HepG2 (cell line): ENCODE measurements at regions not wholly inside any gene's neighbourhood (a gene's known extent, or its start where the extent isn't known, plus 50 kb on each side); places are given as distances from the start of the nearest gene placed in this dataset.

Experiments used
- AHR ChIP-seq: IDR thresholded peaks from 2 replicates; pipeline ENCODE4 v1.6.1; 2018; ENCODE audit warnings: missing genetic modification reagents, missing compliant biosample characterization
- ATF1 ChIP-seq: IDR thresholded peaks from 2 replicates; pipeline ENCODE4 v1.6.1; 2016; ENCODE audit warnings: mild to moderate bottlenecking, control low read depth
- BHLHE40 ChIP-seq: IDR thresholded peaks from 2 replicates; pipeline ENCODE4 v1.6.1; 2011; ENCODE audit warnings: low read length, improper control_type of control experiment
- CHCHD3 ChIP-seq: sonication (generic); formaldehyde crosslinking; IDR thresholded peaks from 2 replicates; pipeline ENCODE4 v1.8.0; 2022; ENCODE audit warnings: mild to moderate bottlenecking, missing genetic modification reagents, moderate library complexity
- HOXD1 ChIP-seq: sonication (generic); formaldehyde crosslinking; IDR thresholded peaks from 2 replicates; pipeline ENCODE4 v1.5.0; 2020; ENCODE audit warnings: missing genetic modification reagents
- MAZ ChIP-seq, 2 experiments: sonication (generic) in 1 of 2; formaldehyde crosslinking in 1 of 2; IDR thresholded peaks; 2 replicates each; pipeline versions ENCODE4 v1.5.0 to v1.6.1; 2012 to 2020; ENCODE audit warnings: low read depth in 2 of 2, mild to moderate bottlenecking in 2 of 2, borderline replicate concordance in 1 of 2, improper control_type of control experiment in 1 of 2, low read length in 1 of 2, missing genetic modification reagents in 1 of 2, moderate library complexity in 1 of 2
- NFE2 ChIP-seq: sonication (generic); formaldehyde crosslinking; IDR thresholded peaks from 2 replicates; pipeline ENCODE4 v1.4.0; 2020; ENCODE audit warnings: missing genetic modification reagents
- PHF8 ChIP-seq: sonication (generic); formaldehyde crosslinking; IDR thresholded peaks from 2 replicates; pipeline ENCODE4 v1.5.0; 2020; ENCODE audit warnings: missing genetic modification reagents
- REL ChIP-seq: sonication (generic); formaldehyde crosslinking; conservative IDR thresholded peaks from 2 replicates; pipeline ENCODE4 v1.8.0; 2022; ENCODE audit warnings: mild to moderate bottlenecking, missing genetic modification reagents, moderate library complexity
- ZNF572 ChIP-seq: sonication (generic); formaldehyde crosslinking; IDR thresholded peaks from 2 replicates; pipeline ENCODE4 v1.5.1; 2020; ENCODE audit warnings: mild to moderate bottlenecking, missing genetic modification reagents
- TF ChIP-seq, protein P1 (sequence below): sonication (generic); formaldehyde crosslinking; IDR thresholded peaks from 2 replicates; pipeline ENCODE4 v1.5.1; 2020; ENCODE audit warnings: mild to moderate bottlenecking, missing genetic modification reagents, moderate library complexity
- TF ChIP-seq, protein P2 (sequence below): sonication (generic); formaldehyde crosslinking; IDR thresholded peaks from 2 replicates; pipeline ENCODE4 v1.4.0; 2020; ENCODE audit warnings: missing genetic modification reagents
- TF ChIP-seq, protein P3 (sequence below): sonication (generic); formaldehyde crosslinking; IDR thresholded peaks from 2 replicates; pipeline ENCODE4 v1.4.0; 2020; ENCODE audit warnings: missing genetic modification reagents, borderline replicate concordance
- TF ChIP-seq, protein P4 (sequence below): sonication (generic); formaldehyde crosslinking; IDR thresholded peaks from 2 replicates; pipeline ENCODE4 v1.5.0; 2020; ENCODE audit warnings: missing genetic modification reagents
- TF ChIP-seq, protein P5 (sequence below): sonication (generic); formaldehyde crosslinking; IDR thresholded peaks from 2 replicates; pipeline ENCODE4 v1.5.0; 2020; ENCODE audit warnings: mild to moderate bottlenecking, low read depth, missing genetic modification reagents, borderline replicate concordance
- TF ChIP-seq, protein P6 (sequence below): IDR thresholded peaks from 2 replicates; pipeline ENCODE4 v1.6.1; 2016; ENCODE audit warnings: mild to moderate bottlenecking
- TF ChIP-seq, protein P7 (sequence below): sonication (generic); formaldehyde crosslinking; IDR thresholded peaks from 2 replicates; pipeline ENCODE4 v1.5.0; 2020; ENCODE audit warnings: missing genetic modification reagents, mild to moderate bottlenecking, borderline replicate concordance

DNA sequence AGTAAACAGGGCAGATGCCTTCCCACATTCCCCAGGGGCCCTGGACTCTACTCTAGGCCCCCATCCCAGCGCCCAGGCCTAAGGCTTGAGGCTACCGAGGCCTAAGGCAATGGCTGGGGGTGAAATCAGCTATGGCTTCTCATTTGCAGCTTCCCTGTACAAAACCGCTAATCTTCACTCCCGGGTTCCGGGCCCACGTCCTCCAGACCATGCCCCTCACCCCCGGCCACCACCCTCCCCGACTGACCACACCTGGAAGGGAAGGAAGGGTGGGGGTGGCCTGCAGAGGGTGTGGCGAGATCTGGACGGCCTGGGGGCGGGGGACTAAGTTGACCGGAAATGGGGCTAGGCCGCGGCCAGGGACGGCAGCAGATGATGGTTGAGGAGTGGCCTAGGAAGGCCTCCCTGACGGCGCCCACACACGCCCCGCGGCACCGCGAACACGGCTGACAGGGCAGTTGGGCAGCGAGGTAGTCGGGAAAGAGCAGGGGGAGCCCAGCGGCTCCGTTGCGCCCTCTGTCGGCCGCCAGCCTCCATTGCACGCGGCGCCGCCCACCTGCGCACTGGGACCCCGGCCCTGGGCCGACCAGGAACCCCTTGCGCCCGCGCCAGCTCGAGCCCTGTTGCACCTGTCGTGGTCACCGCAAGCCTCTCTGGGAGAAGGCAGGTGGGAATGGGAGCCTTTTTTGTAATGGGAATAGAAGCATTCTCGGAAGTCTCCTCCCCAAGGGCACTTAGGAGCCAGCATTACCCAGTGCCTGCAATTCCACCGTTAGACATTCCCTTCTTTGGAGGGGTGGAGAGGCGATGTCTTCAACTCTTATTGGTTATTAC, 95.9 kb upstream of the CALM2 start (continued):
- TF ChIP-seq, protein P1, sequence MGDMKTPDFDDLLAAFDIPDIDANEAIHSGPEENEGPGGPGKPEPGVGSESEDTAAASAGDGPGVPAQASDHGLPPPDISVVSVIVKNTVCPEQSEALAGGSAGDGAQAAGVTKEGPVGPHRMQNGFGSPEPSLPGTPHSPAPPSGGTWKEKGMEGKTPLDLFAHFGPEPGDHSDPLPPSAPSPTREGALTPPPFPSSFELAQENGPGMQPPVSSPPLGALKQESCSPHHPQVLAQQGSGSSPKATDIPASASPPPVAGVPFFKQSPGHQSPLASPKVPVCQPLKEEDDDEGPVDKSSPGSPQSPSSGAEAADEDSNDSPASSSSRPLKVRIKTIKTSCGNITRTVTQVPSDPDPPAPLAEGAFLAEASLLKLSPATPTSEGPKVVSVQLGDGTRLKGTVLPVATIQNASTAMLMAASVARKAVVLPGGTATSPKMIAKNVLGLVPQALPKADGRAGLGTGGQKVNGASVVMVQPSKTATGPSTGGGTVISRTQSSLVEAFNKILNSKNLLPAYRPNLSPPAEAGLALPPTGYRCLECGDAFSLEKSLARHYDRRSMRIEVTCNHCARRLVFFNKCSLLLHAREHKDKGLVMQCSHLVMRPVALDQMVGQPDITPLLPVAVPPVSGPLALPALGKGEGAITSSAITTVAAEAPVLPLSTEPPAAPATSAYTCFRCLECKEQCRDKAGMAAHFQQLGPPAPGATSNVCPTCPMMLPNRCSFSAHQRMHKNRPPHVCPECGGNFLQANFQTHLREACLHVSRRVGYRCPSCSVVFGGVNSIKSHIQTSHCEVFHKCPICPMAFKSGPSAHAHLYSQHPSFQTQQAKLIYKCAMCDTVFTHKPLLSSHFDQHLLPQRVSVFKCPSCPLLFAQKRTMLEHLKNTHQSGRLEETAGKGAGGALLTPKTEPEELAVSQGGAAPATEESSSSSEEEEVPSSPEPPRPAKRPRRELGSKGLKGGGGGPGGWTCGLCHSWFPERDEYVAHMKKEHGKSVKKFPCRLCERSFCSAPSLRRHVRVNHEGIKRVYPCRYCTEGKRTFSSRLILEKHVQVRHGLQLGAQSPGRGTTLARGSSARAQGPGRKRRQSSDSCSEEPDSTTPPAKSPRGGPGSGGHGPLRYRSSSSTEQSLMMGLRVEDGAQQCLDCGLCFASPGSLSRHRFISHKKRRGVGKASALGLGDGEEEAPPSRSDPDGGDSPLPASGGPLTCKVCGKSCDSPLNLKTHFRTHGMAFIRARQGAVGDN (CRISPR knock-in tag), result peak; percentile 95
- TF ChIP-seq, protein P2, sequence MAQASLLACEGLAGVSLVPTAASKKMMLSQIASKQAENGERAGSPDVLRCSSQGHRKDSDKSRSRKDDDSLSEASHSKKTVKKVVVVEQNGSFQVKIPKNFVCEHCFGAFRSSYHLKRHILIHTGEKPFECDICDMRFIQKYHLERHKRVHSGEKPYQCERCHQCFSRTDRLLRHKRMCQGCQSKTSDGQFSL (CRISPR knock-in tag), result peak; percentile 43; the same call in 1 of the 2 replicates
- TF ChIP-seq HOXD1 (no peak), PHF8 (CRISPR knock-in tag) (peak; percentile 78), REL (CRISPR knock-in tag) (no peak), AHR (peak; percentile 40; the same call in 1 of the 2 replicates), ATF1 (CRISPR knock-in tag) (no peak), MAZ (IDR thresholded peaks at IDR 0.05; ENCODE audit: borderline replicate concordance, low read depth, low read length) (peak; percentile 31; the same call in 1 of the 2 replicates), MAZ (CRISPR knock-in tag; IDR thresholded peaks at IDR 0.05; ENCODE audit: low read depth) (peak; percentile 85), ZNF572 (CRISPR knock-in tag) (0 out of 2 replicates have a peak, but pooled peaks have one; percentile 88), CHCHD3 (CRISPR knock-in tag) (peak; percentile 70; the same call in 1 of the 2 replicates), BHLHE40 (peak; percentile 19; the same call in 1 of the 2 replicates), NFE2 (0 out of 2 replicates have a peak, but pooled peaks have one; percentile 30)
- TF ChIP-seq, protein P3, sequence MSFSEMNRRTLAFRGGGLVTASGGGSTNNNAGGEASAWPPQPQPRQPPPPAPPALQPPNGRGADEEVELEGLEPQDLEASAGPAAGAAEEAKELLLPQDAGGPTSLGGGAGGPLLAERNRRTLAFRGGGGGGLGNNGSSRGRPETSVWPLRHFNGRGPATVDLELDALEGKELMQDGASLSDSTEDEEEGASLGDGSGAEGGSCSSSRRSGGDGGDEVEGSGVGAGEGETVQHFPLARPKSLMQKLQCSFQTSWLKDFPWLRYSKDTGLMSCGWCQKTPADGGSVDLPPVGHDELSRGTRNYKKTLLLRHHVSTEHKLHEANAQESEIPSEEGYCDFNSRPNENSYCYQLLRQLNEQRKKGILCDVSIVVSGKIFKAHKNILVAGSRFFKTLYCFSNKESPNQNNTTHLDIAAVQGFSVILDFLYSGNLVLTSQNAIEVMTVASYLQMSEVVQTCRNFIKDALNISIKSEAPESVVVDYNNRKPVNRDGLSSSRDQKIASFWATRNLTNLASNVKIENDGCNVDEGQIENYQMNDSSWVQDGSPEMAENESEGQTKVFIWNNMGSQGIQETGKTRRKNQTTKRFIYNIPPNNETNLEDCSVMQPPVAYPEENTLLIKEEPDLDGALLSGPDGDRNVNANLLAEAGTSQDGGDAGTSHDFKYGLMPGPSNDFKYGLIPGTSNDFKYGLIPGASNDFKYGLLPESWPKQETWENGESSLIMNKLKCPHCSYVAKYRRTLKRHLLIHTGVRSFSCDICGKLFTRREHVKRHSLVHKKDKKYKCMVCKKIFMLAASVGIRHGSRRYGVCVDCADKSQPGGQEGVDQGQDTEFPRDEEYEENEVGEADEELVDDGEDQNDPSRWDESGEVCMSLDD, result no peak
- TF ChIP-seq, protein P4, sequence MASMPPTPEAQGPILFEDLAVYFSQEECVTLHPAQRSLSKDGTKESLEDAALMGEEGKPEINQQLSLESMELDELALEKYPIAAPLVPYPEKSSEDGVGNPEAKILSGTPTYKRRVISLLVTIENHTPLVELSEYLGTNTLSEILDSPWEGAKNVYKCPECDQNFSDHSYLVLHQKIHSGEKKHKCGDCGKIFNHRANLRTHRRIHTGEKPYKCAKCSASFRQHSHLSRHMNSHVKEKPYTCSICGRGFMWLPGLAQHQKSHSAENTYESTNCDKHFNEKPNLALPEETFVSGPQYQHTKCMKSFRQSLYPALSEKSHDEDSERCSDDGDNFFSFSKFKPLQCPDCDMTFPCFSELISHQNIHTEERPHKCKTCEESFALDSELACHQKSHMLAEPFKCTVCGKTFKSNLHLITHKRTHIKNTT, result no peak
- TF ChIP-seq, protein P5, sequence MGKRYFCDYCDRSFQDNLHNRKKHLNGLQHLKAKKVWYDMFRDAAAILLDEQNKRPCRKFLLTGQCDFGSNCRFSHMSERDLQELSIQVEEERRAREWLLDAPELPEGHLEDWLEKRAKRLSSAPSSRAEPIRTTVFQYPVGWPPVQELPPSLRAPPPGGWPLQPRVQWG (CRISPR knock-in tag), result no peak
- TF ChIP-seq, protein P6, sequence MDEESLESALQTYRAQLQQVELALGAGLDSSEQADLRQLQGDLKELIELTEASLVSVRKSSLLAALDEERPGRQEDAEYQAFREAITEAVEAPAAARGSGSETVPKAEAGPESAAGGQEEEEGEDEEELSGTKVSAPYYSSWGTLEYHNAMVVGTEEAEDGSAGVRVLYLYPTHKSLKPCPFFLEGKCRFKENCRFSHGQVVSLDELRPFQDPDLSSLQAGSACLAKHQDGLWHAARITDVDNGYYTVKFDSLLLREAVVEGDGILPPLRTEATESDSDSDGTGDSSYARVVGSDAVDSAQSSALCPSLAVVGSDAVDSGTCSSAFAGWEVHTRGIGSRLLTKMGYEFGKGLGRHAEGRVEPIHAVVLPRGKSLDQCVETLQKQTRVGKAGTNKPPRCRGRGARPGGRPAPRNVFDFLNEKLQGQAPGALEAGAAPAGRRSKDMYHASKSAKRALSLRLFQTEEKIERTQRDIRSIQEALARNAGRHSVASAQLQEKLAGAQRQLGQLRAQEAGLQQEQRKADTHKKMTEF (CRISPR knock-in tag), result peak; percentile 72
- TF ChIP-seq, protein P7, sequence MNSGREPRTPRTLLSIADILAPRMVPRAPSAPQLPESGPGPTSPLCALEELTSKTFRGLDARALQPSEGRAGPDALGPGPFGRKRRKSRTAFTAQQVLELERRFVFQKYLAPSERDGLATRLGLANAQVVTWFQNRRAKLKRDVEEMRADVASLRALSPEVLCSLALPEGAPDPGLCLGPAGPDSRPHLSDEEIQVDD, result peak; percentile 32; the same call in 1 of the 2 replicates
